H1 (cell line): ENCODE measurements at regions not wholly inside any gene's neighbourhood (a gene's known extent, or its start where the extent isn't known, plus 50 kb on each side); places are given as distances from the start of the nearest gene placed in this dataset.

Source experiments
- CTCF ChIA-PET: fragments of 300-600 bp; sonication (Branson Sonifier 250); formaldehyde crosslinking; loops from one replicate; lab custom pipeline; 2021; ENCODE audit not compliant: partially characterized antibody; lab: Charles Lee
- POLR2A ChIA-PET: fragments of 300-600 bp; sonication (Branson Sonifier 250); formaldehyde crosslinking; loops from one replicate; lab custom pipeline; 2021; ENCODE audit warnings: inconsistent platforms; ENCODE audit not compliant: partially characterized antibody; lab: Charles Lee
- DNase-seq, 2 experiments: peaks; one replicate each; pipeline versions ENCODE4 v3.0.0 to v3.0.0-alpha.2; 2010 to 2022; ENCODE audit warnings: low spot score in 2 of 2, low read depth in 1 of 2, mixed read lengths in 1 of 2
- FAIRE-seq: peaks from 2 replicates; lab custom pipeline; 2011; peaks lifted over from hg19 to GRCh38; lab: Jason Lieb, UNC
- H2AFZ ChIP-seq: 2 replicates; pipeline ENCODE4 v1.8.1; 2012; ENCODE audit warnings: low read length, inconsistent platforms
- H2AK5ac ChIP-seq: 2 replicates; pipeline ENCODE4 v1.6.1; 2013; ENCODE audit warnings: low read depth, low read length
- H2BK120ac ChIP-seq: replicated peaks from 2 replicates; pipeline ENCODE3; 2013; ENCODE audit warnings: low read depth, low read length, inconsistent platforms
- H2BK12ac ChIP-seq: 2 replicates; pipeline ENCODE4 v1.6.1; 2013; ENCODE audit warnings: low read depth, low read length
- H2BK15ac ChIP-seq: 2 replicates; pipeline ENCODE4 v1.6.1; 2013; ENCODE audit warnings: low read length
- H2BK20ac ChIP-seq: 2 replicates; pipeline ENCODE4 v1.6.1; 2013; ENCODE audit warnings: low read length
- H2BK5ac ChIP-seq: 2 replicates; pipeline ENCODE4 v1.6.1; 2013; ENCODE audit warnings: low read depth, low read length
- H3K14ac ChIP-seq: 2 replicates; pipeline ENCODE4 v1.6.1; 2013; ENCODE audit warnings: inconsistent platforms; ENCODE audit not compliant: insufficient read length
- H3K18ac ChIP-seq: 2 replicates; pipeline ENCODE4 v1.6.1; 2013; ENCODE audit warnings: low read length; ENCODE audit errors: extremely low read depth
- H3K23ac ChIP-seq: 2 replicates; pipeline ENCODE4 v1.6.1; 2013; ENCODE audit warnings: inconsistent platforms; ENCODE audit not compliant: insufficient read length
- H3K23me2 ChIP-seq: 2 replicates; pipeline ENCODE4 v1.6.1; 2013; ENCODE audit warnings: low read depth, low read length
- H3K27ac ChIP-seq: 2 replicates; pipeline ENCODE4 v1.6.1; 2011; ENCODE audit warnings: low read depth, low read length, inconsistent platforms
- H3K27me3 ChIP-seq, 4 experiments: replicated peaks in 1 of 4; 1 replicate in 1 of 4; 2 replicates in 3 of 4; pipeline versions ENCODE4 v1.6.1 to v1.8.1; 2011 to 2013; ENCODE audit warnings: low read length in 3 of 4, mild to moderate bottlenecking in 3 of 4, inconsistent platforms in 2 of 4, mixed read lengths in 2 of 4, moderate library complexity in 1 of 4; ENCODE audit not compliant: control insufficient read depth in 3 of 4, insufficient read depth in 3 of 4; ENCODE audit errors: extremely low read depth in 1 of 4
- H3K36me3 ChIP-seq, 4 experiments: 2 replicates each; pipeline versions ENCODE4 v1.6.1 to v1.8.1; 2011 to 2013; ENCODE audit warnings: mild to moderate bottlenecking in 4 of 4, low read length in 3 of 4, moderate library complexity in 2 of 4, control low read depth in 1 of 4, inconsistent platforms in 1 of 4; ENCODE audit not compliant: insufficient read depth in 4 of 4, control insufficient read depth in 2 of 4
- H3K4ac ChIP-seq: replicated peaks from 2 replicates; pipeline ENCODE3; 2013; ENCODE audit warnings: low read length, low read depth, mixed read lengths, inconsistent platforms; ENCODE audit not compliant: insufficient read length
- H3K4me1 ChIP-seq, 4 experiments: replicated peaks in 1 of 4; 1 replicate in 1 of 4; 2 replicates in 3 of 4; pipeline versions ENCODE4 v1.6.1 to v1.8.1; 2011 to 2013; ENCODE audit warnings: low read length in 3 of 4, inconsistent platforms in 2 of 4, mixed read lengths in 1 of 4; ENCODE audit not compliant: insufficient read depth in 4 of 4, control insufficient read depth in 3 of 4
- H3K4me2 ChIP-seq, 2 experiments: 2 replicates each; pipeline versions ENCODE4 v1.6.1 to v1.8.1; 2011 to 2013; ENCODE audit warnings: low read depth in 2 of 2, low read length in 2 of 2, control low read depth in 1 of 2, inconsistent platforms in 1 of 2, mild to moderate bottlenecking in 1 of 2; ENCODE audit not compliant: insufficient read depth in 1 of 2
- H3K4me3 ChIP-seq, 4 experiments: fragments of 200-600, 300-600 bp in 1 of 4; sonication (generic), shearing (Covaris generic), sonication (Bioruptor Twin) in 1 of 4; 2 replicates each; pipeline versions ENCODE4 v1.5.1 to v1.8.1; 2011 to 2016; ENCODE audit warnings: low read length in 4 of 4, low read depth in 3 of 4, control low read depth in 2 of 4, inconsistent platforms in 2 of 4, mild to moderate bottlenecking in 2 of 4, mixed read lengths in 1 of 4, moderate library complexity in 1 of 4; ENCODE audit not compliant: insufficient read depth in 2 of 4; ENCODE audit errors: extremely low read depth in 1 of 4
- H3K56ac ChIP-seq: replicated peaks from 2 replicates; pipeline ENCODE3; 2013; ENCODE audit warnings: low read depth, mild to moderate bottlenecking, mixed read lengths, low read length, inconsistent platforms; ENCODE audit not compliant: insufficient read length
- H3K79me1 ChIP-seq: 2 replicates; pipeline ENCODE4 v1.6.1; 2013; ENCODE audit warnings: low read depth, low read length, control low read depth
- H3K79me2 ChIP-seq, 2 experiments: 2 replicates each; pipeline versions ENCODE4 v1.6.1 to v1.8.1; 2012 to 2013; ENCODE audit warnings: low read length in 2 of 2, mild to moderate bottlenecking in 2 of 2, inconsistent platforms in 1 of 2; ENCODE audit not compliant: insufficient read depth in 2 of 2, control insufficient read depth in 1 of 2
- H3K9ac ChIP-seq, 4 experiments: replicated peaks in 1 of 4; 1 replicate in 1 of 4; 2 replicates in 3 of 4; pipeline versions ENCODE4 v1.6.1 to v1.8.1; 2011 to 2013; ENCODE audit warnings: low read depth in 3 of 4, low read length in 3 of 4, control low read depth in 2 of 4, mild to moderate bottlenecking in 2 of 4, moderate library complexity in 2 of 4, inconsistent platforms in 1 of 4; ENCODE audit errors: extremely low read depth in 1 of 4
- H3K9me3 ChIP-seq, 2 experiments: 2 replicates each; pipeline versions ENCODE4 v1.6.1 to v1.8.1; 2012 to 2013; ENCODE audit warnings: mild to moderate bottlenecking in 2 of 2, moderate library complexity in 2 of 2, control low read depth in 1 of 2, inconsistent platforms in 1 of 2, low read depth in 1 of 2, low read length in 1 of 2, mixed read lengths in 1 of 2; ENCODE audit not compliant: insufficient read depth in 2 of 2
- H4K20me1 ChIP-seq, 2 experiments: replicated peaks in 1 of 2; 2 replicates each; pipeline versions ENCODE3 to v1.8.1; 2011 to 2013; ENCODE audit warnings: inconsistent platforms in 2 of 2, low read length in 2 of 2, mild to moderate bottlenecking in 1 of 2; ENCODE audit not compliant: insufficient read depth in 2 of 2, control insufficient read depth in 1 of 2
- H4K5ac ChIP-seq: 2 replicates; pipeline ENCODE4 v1.6.1; 2013; ENCODE audit warnings: low read length, low read depth, mixed read lengths, inconsistent platforms; ENCODE audit not compliant: insufficient read length
- H4K8ac ChIP-seq: 2 replicates; pipeline ENCODE4 v1.8.0; 2013; ENCODE audit warnings: mild to moderate bottlenecking, moderate library complexity, low read length, inconsistent platforms; ENCODE audit not compliant: insufficient read depth; ENCODE audit errors: extremely low read depth
- H4K91ac ChIP-seq: replicated peaks from 2 replicates; pipeline ENCODE3; 2013; ENCODE audit warnings: low read length, mixed read lengths, inconsistent platforms; ENCODE audit not compliant: insufficient read length
- ASH2L ChIP-seq: fragments of 200-600, 300-600 bp; sonication (generic); IDR thresholded peaks from one replicate; pipeline ENCODE4 v1.7.1; 2017; ENCODE audit warnings: low read length
- CBX5 ChIP-seq: fragments of 300-800, 300-1000 bp; sonication (generic); IDR thresholded peaks from 2 replicates; pipeline ENCODE4 v1.7.1; 2016; ENCODE audit warnings: antibody characterized with exemption, low read length, low read depth
- CBX8 ChIP-seq: fragments of 300-800, 300-1000 bp; sonication (generic); IDR thresholded peaks from 2 replicates; pipeline ENCODE4 v1.7.1; 2016; ENCODE audit warnings: low read depth, low read length, borderline replicate concordance
- CEBPB ChIP-seq: IDR thresholded peaks from 2 replicates; pipeline ENCODE4 v1.6.1; 2012; ENCODE audit warnings: low read depth, low read length
- CHD2 ChIP-seq: IDR thresholded peaks from 2 replicates; pipeline ENCODE4 v1.6.1; 2012; ENCODE audit warnings: low read length, improper control_type of control experiment
- EZH2 ChIP-seq: fragments of 200-600 bp; sonication (generic); IDR thresholded peaks from 2 replicates; pipeline ENCODE4 v1.7.1; 2012; ENCODE audit warnings: low read depth, mild to moderate bottlenecking, moderate library complexity, low read length, inconsistent platforms; ENCODE audit not compliant: severe bottlenecking
- GTF2F1 ChIP-seq: IDR thresholded peaks from 2 replicates; pipeline ENCODE4 v1.6.1; 2012; ENCODE audit warnings: low read depth, low read length, improper control_type of control experiment, borderline replicate concordance
- JUN ChIP-seq: IDR thresholded peaks from 2 replicates; pipeline ENCODE4 v1.6.1; 2011; ENCODE audit warnings: low read depth, mild to moderate bottlenecking, improper control_type of control experiment, low read length
- NRF1 ChIP-seq: IDR thresholded peaks from 2 replicates; pipeline ENCODE4 v1.6.1; 2011; ENCODE audit warnings: mild to moderate bottlenecking, low read depth, low read length, improper control_type of control experiment
- RBBP5 ChIP-seq: IDR thresholded peaks from 2 replicates; pipeline ENCODE4 v1.7.1; 2012; ENCODE audit warnings: low read depth, mild to moderate bottlenecking, inconsistent platforms, low read length, moderate library complexity, borderline replicate concordance
- SAP30 ChIP-seq: fragments of 300-600 bp; sonication (generic); IDR thresholded peaks from 2 replicates; pipeline ENCODE4 v1.7.1; 2012; ENCODE audit warnings: low read length, moderate library complexity, mild to moderate bottlenecking, inconsistent platforms; ENCODE audit not compliant: insufficient read depth, insufficient replicate concordance
- SP1 ChIP-seq: IDR thresholded peaks from 2 replicates; pipeline ENCODE4 v1.6.1; 2011; ENCODE audit warnings: low read depth, low read length
- TAF1 ChIP-seq: IDR thresholded peaks from 2 replicates; pipeline ENCODE4 v1.6.1; 2011; ENCODE audit warnings: mild to moderate bottlenecking, low read depth, low read length

DNA sequence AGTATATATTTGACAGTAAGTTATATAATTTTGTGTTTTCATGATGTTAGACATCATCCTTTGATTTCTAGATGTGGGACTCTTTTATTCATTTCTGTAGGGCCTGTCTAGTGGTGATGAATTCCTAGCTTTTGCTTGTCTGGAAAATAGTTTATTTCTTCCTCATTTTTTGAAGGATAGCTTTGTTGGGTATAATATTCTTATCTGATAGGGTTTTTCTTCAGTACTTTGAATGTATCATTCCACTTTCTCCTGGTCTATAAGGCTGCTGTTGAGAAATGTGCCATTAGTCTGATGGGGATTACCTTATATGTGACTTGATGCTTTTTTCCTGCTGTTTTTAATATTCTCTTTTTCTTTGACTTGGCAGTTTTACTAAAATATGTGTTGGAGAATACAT is 1104.5 kb downstream of the FAT4 start:
- Histone ChIP-seq H3K9ac (no peak overlapping the region), H2BK120ac (no peak overlapping the region)
- POLR2A ChIA-PET: no interaction called here

More for the DNA sequence above, 1104.5 kb downstream of the FAT4 start:
- H3K4me3 ChIP-seq: no peak overlapping the region
- H3K4ac ChIP-seq: no peak overlapping the region
- H4K5ac ChIP-seq: no peak overlapping the region
- no peaks in the 10 kb centered on the region for H4K20me1 ChIP-seq
- H2BK12ac ChIP-seq: no peak overlapping the region
- no peak for DNase-seq
- H3K18ac ChIP-seq: no peak overlapping the region
- H2BK5ac ChIP-seq: no peak overlapping the region
- H4K91ac ChIP-seq: no peak overlapping the region
- H3K36me3 ChIP-seq: no peaks in the 10 kb centered on the region
- no peak for TF ChIP-seq EZH2
- no peak for TF ChIP-seq JUN
- no peak for TF ChIP-seq TAF1
- TF ChIP-seq GTF2F1: no peak
- TF ChIP-seq ASH2L: no peak
- no peak for TF ChIP-seq SAP30
- TF ChIP-seq SP1: no peak
- TF ChIP-seq CBX8: no peak
- TF ChIP-seq CBX5: no peak
- no peak for TF ChIP-seq CHD2
- no peak for TF ChIP-seq NRF1
- no peak for TF ChIP-seq CEBPB
- no peak for TF ChIP-seq RBBP5
- H3K27me3 ChIP-seq: no peaks in the 10 kb centered on the region
- H3K56ac ChIP-seq: no peak overlapping the region
- FAIRE-seq: no peak
- no peak overlapping the region for H2AK5ac ChIP-seq
- H3K23ac ChIP-seq: no peak overlapping the region
- no peaks in the 10 kb centered on the region for H3K23me2 ChIP-seq
- H3K14ac ChIP-seq: no peak overlapping the region
- H2AFZ ChIP-seq: no peak overlapping the region
- CTCF ChIA-PET: no interaction called here
- H3K79me2 ChIP-seq: no peaks in the 10 kb centered on the region
- no peak overlapping the region for H2BK15ac ChIP-seq
- H2BK20ac ChIP-seq: no peak overlapping the region
- no peak overlapping the region for H3K4me2 ChIP-seq
- no peaks in the 10 kb centered on the region for H3K9me3 ChIP-seq
- H4K8ac ChIP-seq: no peak overlapping the region
- H3K4me1 ChIP-seq: no peaks in the 10 kb centered on the region
- H3K79me1 ChIP-seq: no peaks in the 10 kb centered on the region
- no peak overlapping the region for H3K27ac ChIP-seq
